ENCODE measurements at regions not wholly inside any gene's neighbourhood (a gene's known extent, or its start where the extent isn't known, plus 50 kb on each side); places are given as distances from the start of the nearest gene placed in this dataset.

DNA sequence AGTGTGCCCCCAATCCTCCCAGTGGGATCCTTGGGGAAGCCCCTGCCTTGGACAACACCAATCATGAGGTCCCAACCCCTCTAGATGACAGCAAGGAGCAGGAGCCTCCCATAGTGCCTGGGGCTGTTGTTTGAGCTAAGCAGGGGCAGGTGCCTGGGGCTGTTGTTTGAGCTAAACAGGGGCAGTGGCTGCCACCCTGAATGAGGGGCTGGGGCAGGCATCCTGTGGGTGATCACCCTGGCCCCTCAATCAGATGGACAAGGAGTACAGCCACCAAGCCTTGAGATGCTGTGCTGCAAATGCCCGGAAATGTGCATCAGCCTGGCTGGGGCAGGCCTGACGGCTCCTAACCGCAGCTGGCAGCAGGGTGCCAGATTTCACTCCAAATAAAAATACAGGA, 66.7 kb downstream of the MYEOV start:
- no peak overlapping the region for H4K8ac ChIP-seq (ENCODE audit: extremely low read depth, insufficient read depth, low read length)
- H2BK12ac ChIP-seq (ENCODE audit: low read depth, low read length), result no peak overlapping the region
- H3K79me2 ChIP-seq (ENCODE audit: control insufficient read depth in 1 of 2, insufficient read depth in 2 of 2, low read length in 2 of 2), result no peaks in the 10 kb centered on the region
- no peak overlapping the region for H3K18ac ChIP-seq (ENCODE audit: extremely low read depth, low read length)
- DNase-seq (ENCODE audit: low read depth in 1 of 2, low spot score in 2 of 2) (peak in 1 of 2 experiments; percentile 31), FAIRE-seq (no peak)
- no peak overlapping the region for H3K56ac ChIP-seq (replicated peaks; ENCODE audit: insufficient read length, low read depth, low read length)
- no peak overlapping the region for H2AK5ac ChIP-seq (ENCODE audit: low read depth, low read length)
- H2BK15ac ChIP-seq (ENCODE audit: low read length), result no peak overlapping the region
- H2BK120ac ChIP-seq (replicated peaks; ENCODE audit: low read depth, low read length), result no peak overlapping the region
- H3K27ac ChIP-seq (ENCODE audit: low read depth, low read length), result no peak overlapping the region
- peaks cover 4 to 7% of the 10 kb centered on the region in 2 experiments; a peak in 2 of 4 replicates for H3K9me3 ChIP-seq (ENCODE audit: insufficient read depth in 2 of 2, low read depth in 1 of 2, low read length in 1 of 2)
- H3K4me3 ChIP-seq (ENCODE audit: extremely low read depth in 1 of 4, insufficient read depth in 2 of 4, low read depth in 3 of 4, low read length in 4 of 4), result no peak overlapping the region
- H3K4me1 ChIP-seq (replicated peaks in 1 of 4; ENCODE audit: control insufficient read depth in 3 of 4, insufficient read depth in 4 of 4, low read length in 3 of 4), result no peaks in the 10 kb centered on the region
- no peak overlapping the region for H3K14ac ChIP-seq (ENCODE audit: insufficient read length)
- H3K27me3 ChIP-seq (replicated peaks in 1 of 4; ENCODE audit: control insufficient read depth in 3 of 4, extremely low read depth in 1 of 4, insufficient read depth in 3 of 4, low read length in 3 of 4), result no peaks in the 10 kb centered on the region
- no peak overlapping the region for H2BK5ac ChIP-seq (ENCODE audit: low read depth, low read length)
- H2AFZ ChIP-seq (ENCODE audit: low read length), result no peak overlapping the region
- POLR2A ChIA-PET (ENCODE audit: partially characterized antibody), result interaction anchor here (1.3 kb wide), 1 partner anchor 44 kb away, joined by 3 read pairs; no protein-coding TSS in a partner anchor
- no peak overlapping the region for H3K9ac ChIP-seq (replicated peaks in 1 of 4; ENCODE audit: extremely low read depth in 1 of 4, low read depth in 3 of 4, low read length in 3 of 4)
- no peaks in the 10 kb centered on the region for H3K79me1 ChIP-seq (ENCODE audit: low read depth, low read length)
- H4K5ac ChIP-seq (ENCODE audit: insufficient read length, low read depth, low read length), result no peak overlapping the region
- H3K4ac ChIP-seq (replicated peaks; ENCODE audit: insufficient read length, low read depth, low read length), result no peak overlapping the region
- no peak overlapping the region for H3K4me2 ChIP-seq (ENCODE audit: insufficient read depth in 1 of 2, low read depth in 2 of 2, low read length in 2 of 2)
- no peak overlapping the region for H3K23ac ChIP-seq (ENCODE audit: insufficient read length)
- H4K20me1 ChIP-seq (replicated peaks in 1 of 2; ENCODE audit: control insufficient read depth in 1 of 2, insufficient read depth in 2 of 2, low read length in 2 of 2), result no peaks in the 10 kb centered on the region
- WGBS, 2 experiments (ENCODE audit: extremely low coverage in 1 of 2, insufficient coverage in 1 of 2, insufficient read length in 1 of 2, insufficient replicate concordance in 2 of 2, low coverage in 1 of 2, low lambda C conversion rate in 2 of 2, missing lambda C conversion rate in 1 of 2), result 100% methylated on average over 3 of the region's 3 CpGs; no CpG with 5 or more reads in 1 of the 2 experiments
- CTCF ChIA-PET (ENCODE audit: partially characterized antibody), result interaction anchor here (0.7 to 1.4 kb wide), 2 partner anchors 68 to 301 kb away, joined by 3 to 4 read pairs; no protein-coding TSS in a partner anchor
- H3K36me3 ChIP-seq (ENCODE audit: control insufficient read depth in 2 of 4, insufficient read depth in 4 of 4, low read length in 3 of 4), result no peaks in the 10 kb centered on the region
- TF ChIP-seq CTBP2 (IDR thresholded peaks at IDR 0.05; ENCODE audit: borderline replicate concordance, insufficient read depth, insufficient read length, low read length), result no peak
- TF ChIP-seq, protein P1, sequence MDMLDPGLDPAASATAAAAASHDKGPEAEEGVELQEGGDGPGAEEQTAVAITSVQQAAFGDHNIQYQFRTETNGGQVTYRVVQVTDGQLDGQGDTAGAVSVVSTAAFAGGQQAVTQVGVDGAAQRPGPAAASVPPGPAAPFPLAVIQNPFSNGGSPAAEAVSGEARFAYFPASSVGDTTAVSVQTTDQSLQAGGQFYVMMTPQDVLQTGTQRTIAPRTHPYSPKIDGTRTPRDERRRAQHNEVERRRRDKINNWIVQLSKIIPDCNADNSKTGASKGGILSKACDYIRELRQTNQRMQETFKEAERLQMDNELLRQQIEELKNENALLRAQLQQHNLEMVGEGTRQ (IDR thresholded peaks at IDR 0.05; ENCODE audit: low read length), result no peak
- no peak for TF ChIP-seq POLR2A (IDR thresholded peaks at IDR 0.05; ENCODE audit: control extremely low read depth in 1 of 2, low read depth in 2 of 2, low read length in 2 of 2)
- no peak for TF ChIP-seq RFX5 (IDR thresholded peaks at IDR 0.05; ENCODE audit: borderline replicate concordance, low read depth, low read length)
- TF ChIP-seq EGR1 (IDR thresholded peaks at IDR 0.05; ENCODE audit: borderline replicate concordance, low read depth, low read length), result no peak
- TF ChIP-seq SRF (IDR thresholded peaks at IDR 0.05; ENCODE audit: low read depth, low read length), result no peak
- TF ChIP-seq HDAC6 (IDR thresholded peaks at IDR 0.05; ENCODE audit: low read depth, low read length), result no peak
- TF ChIP-seq YY1 (IDR thresholded peaks at IDR 0.05; ENCODE audit: low read depth, low read length), result no peak
- H3K23me2 ChIP-seq (ENCODE audit: low read depth, low read length), result peaks cover 2% of the 10 kb centered on the region; the same call in 1 of the 2 replicates
- no peak overlapping the region for H2BK20ac ChIP-seq (ENCODE audit: low read length)
- H4K91ac ChIP-seq (replicated peaks; ENCODE audit: insufficient read length, low read length), result no peak overlapping the region

All from H1 (cell line).